Mucosa of gallbladder (tissue), 1 donor: ENCODE measurements at regions not wholly inside any gene's neighbourhood (a gene's known extent, or its start where the extent isn't known, plus 50 kb on each side); places are given as distances from the start of the nearest gene placed in this dataset.

Experiments
- DNase-seq: peaks from one replicate; pipeline ENCODE4 v3.0.0-alpha.2; 2020; ENCODE audit warnings: low spot score
- donor health status: DM: no; HTN: no; CAD: no.

GRCh38 chr13:111924678-111925075 lies 142.3 kb upstream of the SOX1 start:
- DNase-seq = no peak

GRCh38 chr13:111925146-111925875 lies 141.6 kb upstream of the SOX1 start:
- DNase-seq = no peak

GRCh38 chr13:111926501-111927180 lies 140.3 kb upstream of the SOX1 start:
- no peak for DNase-seq

- DNase-seq = no peak
These were observed 139.8 kb upstream of the SOX1 start for GRCh38 chr13:111927181-111927540.

GRCh38 chr13:111929036-111929616 lies 137.8 kb upstream of the SOX1 start:
- DNase-seq = no peak

GRCh38 chr13:111936267-111936925 lies 130.6 kb upstream of the SOX1 start:
- DNase-seq = no peak

GRCh38 chr13:111937777-111938311 lies 129.1 kb upstream of the SOX1 start:
- DNase-seq = no peak

GRCh38 chr13:111938741-111939665 lies 127.9 kb upstream of the SOX1 start:
- DNase-seq = no peak

- DNase-seq = no peak
These were observed 127.2 kb upstream of the SOX1 start for GRCh38 chr13:111939666-111940278.

GRCh38 chr13:111940892-111941291 lies 126.1 kb upstream of the SOX1 start:
- DNase-seq = no peak

GRCh38 chr13:111941845-111942447 lies 125.0 kb upstream of the SOX1 start:
- DNase-seq = no peak

GRCh38 chr13:111943229-111943795 lies 123.6 kb upstream of the SOX1 start:
- DNase-seq = no peak

GRCh38 chr13:111944171-111944583 lies 122.8 kb upstream of the SOX1 start:
- no peak for DNase-seq

- no peak for DNase-seq
These were observed 121.9 kb upstream of the SOX1 start for GRCh38 chr13:111945086-111945485.

- DNase-seq = no peak
These were observed 120.7 kb upstream of the SOX1 start for GRCh38 chr13:111946214-111946613.

- DNase-seq = no peak
These were observed 119.7 kb upstream of the SOX1 start for GRCh38 chr13:111947026-111947810.

GRCh38 chr13:111947876-111948275 lies 119.1 kb upstream of the SOX1 start:
- DNase-seq = no peak

- no peak for DNase-seq
These were observed 118.7 kb upstream of the SOX1 start for GRCh38 chr13:111948281-111948680.

GRCh38 chr13:111948811-111949210 lies 118.1 kb upstream of the SOX1 start:
- no peak for DNase-seq
